SU-DHL-6 (cell line): ENCODE measurements at regions not wholly inside any gene's neighbourhood (a gene's known extent, or its start where the extent isn't known, plus 50 kb on each side); places are given as distances from the start of the nearest gene placed in this dataset.

ENCODE experiments used
- H2AFZ ChIP-seq: fragments of 200-600 bp; sonication (generic); 2 replicates; pipeline ENCODE4 v1.6.1; 2014; ENCODE audit warnings: low read depth, mild to moderate bottlenecking, moderate library complexity, mixed read lengths, antibody characterized with exemption, low read length; ENCODE audit not compliant: severe bottlenecking
- H3F3A ChIP-seq: fragments of 200-600 bp; shearing (Covaris generic); 2 replicates; pipeline ENCODE4 v1.6.0; 2016; ENCODE audit warnings: antibody characterized with exemption, mild to moderate bottlenecking; ENCODE audit not compliant: insufficient read depth
- H3K27ac ChIP-seq: fragments of 200-600 bp; sonication (generic); 2 replicates; pipeline ENCODE4 v1.5.1; 2016; ENCODE audit warnings: low read depth, mild to moderate bottlenecking, low read length, moderate library complexity, mixed read lengths
- H3K27me3 ChIP-seq: fragments of 200-600 bp; sonication (generic), shearing (Covaris generic); 2 replicates; pipeline ENCODE4 v1.6.0; 2014; ENCODE audit warnings: mild to moderate bottlenecking, low read length
- H3K36me3 ChIP-seq: fragments of 200-600 bp; sonication (generic); 2 replicates; pipeline ENCODE4 v1.6.1; 2014; ENCODE audit warnings: mild to moderate bottlenecking, low read length, mixed read lengths
- H3K4me2 ChIP-seq: fragments of 300-600, 200-600 bp; shearing (Covaris generic), sonication (generic); 2 replicates; pipeline ENCODE4 v1.6.0; 2014; ENCODE audit warnings: low read length, low read depth, mild to moderate bottlenecking; ENCODE audit not compliant: poor library complexity, severe bottlenecking
- H3K4me3 ChIP-seq: fragments of 200-600 bp; sonication (generic); 2 replicates; pipeline ENCODE4 v1.5.1; 2014; ENCODE audit warnings: antibody characterized with exemption, low read length, mild to moderate bottlenecking, mixed read lengths; ENCODE audit not compliant: insufficient read depth, poor library complexity, severe bottlenecking
- H3K79me2 ChIP-seq: fragments of 200-600 bp; sonication (generic); 2 replicates; pipeline ENCODE4 v1.6.1; 2014; ENCODE audit warnings: mild to moderate bottlenecking, low read length, moderate library complexity; ENCODE audit not compliant: insufficient read depth
- H3K9ac ChIP-seq: fragments of 200-600 bp; sonication (generic); 2 replicates; pipeline ENCODE4 v1.7.0; 2014; ENCODE audit warnings: mild to moderate bottlenecking, low read length
- H3K9me2 ChIP-seq: fragments of 200-600 bp; sonication (generic); replicated peaks from 2 replicates; pipeline ENCODE4 v1.6.1; 2014; ENCODE audit warnings: low read length; ENCODE audit not compliant: insufficient read depth
- H3K9me3 ChIP-seq: fragments of 200-600 bp; sonication (generic); 2 replicates; pipeline ENCODE4 v1.6.1; 2014; ENCODE audit warnings: low read length, mixed read lengths; ENCODE audit not compliant: insufficient read depth
- H4K20me1 ChIP-seq: fragments of 200-600 bp; sonication (generic); 2 replicates; pipeline ENCODE4 v1.6.1; 2014; ENCODE audit warnings: low read depth, mild to moderate bottlenecking, antibody characterized with exemption, low read length, moderate library complexity, mixed read lengths
- EZH2phosphoT487 ChIP-seq: fragments of 200-600 bp; sonication (generic), shearing (Covaris generic); conservative IDR thresholded peaks from 2 replicates; pipeline ENCODE4 v1.6.1; 2018; ENCODE audit warnings: mild to moderate bottlenecking, antibody characterized with exemption, low read length, moderate library complexity, mixed read lengths
- TF ChIP-seq, protein P1 (sequence below): fragments of 200-600 bp; sonication (generic); IDR thresholded peaks from one replicate; pipeline ENCODE4 v1.5.1; 2017; ENCODE audit warnings: antibody characterized with exemption, mild to moderate bottlenecking, low read length, moderate library complexity; ENCODE audit not compliant: insufficient read depth, poor library complexity, severe bottlenecking

DNA sequence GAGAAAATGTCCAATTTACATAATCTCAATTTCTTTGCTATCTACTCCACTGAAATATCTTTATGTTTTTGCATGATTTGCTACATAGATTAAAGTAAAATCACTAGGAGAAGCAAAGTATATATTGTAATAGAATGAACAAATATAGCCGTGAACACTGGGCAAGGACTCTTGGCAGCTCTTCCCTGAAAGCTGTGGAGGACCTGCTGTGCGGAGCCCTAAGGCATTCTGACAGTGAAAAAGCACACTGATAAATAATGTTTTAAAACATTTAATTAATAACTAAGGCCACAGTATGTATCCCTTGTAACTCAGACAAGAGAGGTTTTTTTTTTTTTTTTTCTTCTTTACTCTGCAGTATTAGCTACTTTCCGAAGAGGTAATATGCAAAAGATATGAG is 256.1 kb upstream of the DPYD start:
- Histone ChIP-seq H2AFZ (no peak overlapping the region), H4K20me1 (no peaks in the 10 kb centered on the region), H3K9me2 (no peaks in the 10 kb centered on the region), H3K27ac (no peak overlapping the region), H3K36me3 (no peaks in the 10 kb centered on the region), H3K9ac (no peak overlapping the region), H3K79me2 (no peaks in the 10 kb centered on the region), H3K9me3 (no peaks in the 10 kb centered on the region), H3K27me3 (no peaks in the 10 kb centered on the region), H3F3A (no peaks in the 10 kb centered on the region), H3K4me3 (no peak overlapping the region), H3K4me2 (no peak overlapping the region)
- TF ChIP-seq, protein P1, sequence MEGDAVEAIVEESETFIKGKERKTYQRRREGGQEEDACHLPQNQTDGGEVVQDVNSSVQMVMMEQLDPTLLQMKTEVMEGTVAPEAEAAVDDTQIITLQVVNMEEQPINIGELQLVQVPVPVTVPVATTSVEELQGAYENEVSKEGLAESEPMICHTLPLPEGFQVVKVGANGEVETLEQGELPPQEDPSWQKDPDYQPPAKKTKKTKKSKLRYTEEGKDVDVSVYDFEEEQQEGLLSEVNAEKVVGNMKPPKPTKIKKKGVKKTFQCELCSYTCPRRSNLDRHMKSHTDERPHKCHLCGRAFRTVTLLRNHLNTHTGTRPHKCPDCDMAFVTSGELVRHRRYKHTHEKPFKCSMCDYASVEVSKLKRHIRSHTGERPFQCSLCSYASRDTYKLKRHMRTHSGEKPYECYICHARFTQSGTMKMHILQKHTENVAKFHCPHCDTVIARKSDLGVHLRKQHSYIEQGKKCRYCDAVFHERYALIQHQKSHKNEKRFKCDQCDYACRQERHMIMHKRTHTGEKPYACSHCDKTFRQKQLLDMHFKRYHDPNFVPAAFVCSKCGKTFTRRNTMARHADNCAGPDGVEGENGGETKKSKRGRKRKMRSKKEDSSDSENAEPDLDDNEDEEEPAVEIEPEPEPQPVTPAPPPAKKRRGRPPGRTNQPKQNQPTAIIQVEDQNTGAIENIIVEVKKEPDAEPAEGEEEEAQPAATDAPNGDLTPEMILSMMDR: no peak
- no peak for TF ChIP-seq EZH2phosphoT487

DNA sequence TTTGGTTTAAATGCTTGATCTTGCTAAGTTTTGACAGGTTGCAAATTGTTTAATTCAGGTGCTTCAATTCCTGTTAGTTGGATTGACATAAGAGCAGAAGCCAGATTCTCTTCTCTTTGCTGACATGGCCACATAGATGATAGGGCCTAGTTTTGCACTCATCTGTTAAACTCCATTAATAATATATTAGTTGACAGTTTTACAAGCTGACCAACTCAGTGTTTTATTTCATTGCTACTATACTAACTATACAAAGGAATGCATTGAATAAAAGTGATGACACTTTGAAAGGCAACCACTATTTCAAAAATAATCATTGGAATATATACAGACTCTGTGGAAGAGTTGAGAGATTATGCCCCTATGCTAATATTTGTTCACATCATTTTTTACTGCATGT is 255.6 kb upstream of the DPYD start:
- Histone ChIP-seq H3K27ac (no peak overlapping the region), H3K36me3 (no peaks in the 10 kb centered on the region), H3K4me2 (no peak overlapping the region), H3K9me3 (no peaks in the 10 kb centered on the region), H3K27me3 (no peaks in the 10 kb centered on the region), H3K79me2 (no peaks in the 10 kb centered on the region), H3F3A (no peaks in the 10 kb centered on the region), H3K9ac (no peak overlapping the region), H4K20me1 (no peaks in the 10 kb centered on the region), H3K4me3 (no peak overlapping the region), H3K9me2 (no peaks in the 10 kb centered on the region), H2AFZ (no peak overlapping the region)
- no peak for TF ChIP-seq EZH2phosphoT487
- TF ChIP-seq, protein P1: no peak

DNA sequence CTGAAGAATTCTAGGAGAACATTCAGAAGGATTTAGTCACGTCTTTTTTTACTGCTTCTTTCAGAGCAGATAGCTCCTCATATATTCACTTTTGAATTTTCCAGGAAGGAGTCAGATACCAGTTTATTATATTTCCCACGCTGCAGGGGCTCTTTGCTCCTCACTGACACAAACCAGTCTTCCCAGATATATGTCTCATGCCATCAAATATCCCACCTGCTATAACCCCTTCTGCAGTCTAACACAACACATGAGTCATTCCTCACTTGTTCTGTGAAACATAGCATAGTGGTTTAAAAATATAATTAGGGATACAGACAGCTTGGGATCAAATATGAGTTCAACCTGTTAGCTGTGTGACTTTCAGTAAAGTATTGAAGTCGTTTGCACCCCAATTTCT is 251.7 kb upstream of the DPYD start:
- no peaks in the 10 kb centered on the region for H3K9me3 ChIP-seq
- H3K36me3 ChIP-seq: no peaks in the 10 kb centered on the region
- H3K4me2 ChIP-seq: no peak overlapping the region
- H3K27ac ChIP-seq: no peak overlapping the region
- no peaks in the 10 kb centered on the region for H3F3A ChIP-seq
- no peak overlapping the region for H3K4me3 ChIP-seq
- TF ChIP-seq EZH2phosphoT487: no peak
- TF ChIP-seq, protein P1: no peak
- H2AFZ ChIP-seq: no peak overlapping the region
- H4K20me1 ChIP-seq: no peaks in the 10 kb centered on the region
- no peak overlapping the region for H3K9ac ChIP-seq
- no peaks in the 10 kb centered on the region for H3K79me2 ChIP-seq
- H3K27me3 ChIP-seq: no peaks in the 10 kb centered on the region
- H3K9me2 ChIP-seq: no peaks in the 10 kb centered on the region

DNA sequence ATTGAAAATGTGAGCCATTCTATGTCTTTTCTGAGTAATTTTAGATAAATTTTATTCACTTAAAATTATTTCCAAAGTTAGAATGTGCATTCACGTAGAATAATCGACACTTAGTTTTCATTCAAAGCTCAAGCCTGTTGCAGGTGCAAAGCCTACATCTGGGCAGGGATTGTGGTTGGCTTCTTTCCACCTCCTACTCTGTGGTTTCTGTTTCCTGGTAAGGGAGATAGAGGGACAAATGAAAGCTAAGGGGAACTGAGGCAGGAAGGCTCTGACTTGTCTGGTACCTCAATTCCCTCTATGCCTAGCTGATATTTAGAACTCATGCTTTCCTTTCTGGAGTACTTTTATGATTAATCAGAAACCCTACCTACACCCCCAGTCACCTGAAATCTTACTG is 251.2 kb upstream of the DPYD start:
- no peaks in the 10 kb centered on the region for H3K36me3 ChIP-seq
- H3K9ac ChIP-seq: no peak overlapping the region
- H3K79me2 ChIP-seq: no peaks in the 10 kb centered on the region
- TF ChIP-seq, protein P1: no peak
- TF ChIP-seq EZH2phosphoT487: no peak
- H3K4me3 ChIP-seq: no peak overlapping the region
- H3F3A ChIP-seq: no peaks in the 10 kb centered on the region
- H3K9me3 ChIP-seq: no peaks in the 10 kb centered on the region
- no peak overlapping the region for H3K27ac ChIP-seq
- no peaks in the 10 kb centered on the region for H4K20me1 ChIP-seq
- no peak overlapping the region for H2AFZ ChIP-seq
- H3K4me2 ChIP-seq: no peak overlapping the region
- no peaks in the 10 kb centered on the region for H3K9me2 ChIP-seq
- H3K27me3 ChIP-seq: no peaks in the 10 kb centered on the region
